PFSK-1 (cell line): ENCODE measurements at regions not wholly inside any gene's neighbourhood (a gene's known extent, or its start where the extent isn't known, plus 50 kb on each side); places are given as distances from the start of the nearest gene placed in this dataset.

Source experiments
- POLR2AphosphoS5 ChIP-seq: IDR thresholded peaks from 2 replicates; pipeline ENCODE4 v1.6.1; 2012; ENCODE audit warnings: low read depth, mild to moderate bottlenecking, control low read depth, low read length, moderate library complexity
- SIN3A ChIP-seq: IDR thresholded peaks from 2 replicates; pipeline ENCODE4 v1.6.1; 2012; ENCODE audit warnings: mild to moderate bottlenecking, low read length, moderate library complexity, borderline replicate concordance; ENCODE audit not compliant: insufficient read depth
- TAF1 ChIP-seq: IDR thresholded peaks from 2 replicates; pipeline ENCODE4 v1.6.1; 2012; ENCODE audit warnings: low read length, control low read depth, borderline replicate concordance; ENCODE audit not compliant: insufficient read depth

DNA sequence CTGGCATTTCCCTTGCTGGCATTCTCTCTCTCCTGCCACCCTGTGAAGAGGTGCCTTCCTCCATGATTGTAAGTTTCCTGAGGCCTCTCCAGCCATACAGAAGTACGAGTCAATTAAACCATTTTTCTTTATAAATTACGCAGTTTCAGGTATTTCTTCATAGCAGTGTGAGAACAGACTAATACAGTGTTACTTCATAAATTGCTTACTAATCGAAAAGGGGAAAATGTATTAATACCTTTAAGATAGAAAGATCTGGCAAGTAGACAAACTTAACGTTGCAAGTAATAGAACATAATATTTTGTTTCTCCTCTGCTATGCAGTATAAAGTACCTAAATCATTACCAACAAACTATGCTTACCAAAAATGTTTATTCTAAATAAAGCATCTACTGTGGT lies 178.3 kb upstream of the LAMA2 start:
- TF ChIP-seq TAF1 (no peak), POLR2AphosphoS5 (no peak), SIN3A (no peak)
